ENCODE measurements at regions not wholly inside any gene's neighbourhood (a gene's known extent, or its start where the extent isn't known, plus 50 kb on each side); places are given as distances from the start of the nearest gene placed in this dataset.

- TF ChIP-seq CTCF (IDR thresholded peaks at IDR 0.05; ENCODE audit: low read length) (no peak), EZH2 (IDR thresholded peaks at IDR 0.05; ENCODE audit: borderline replicate concordance, low read length) (no peak)
These were observed 826.5 kb upstream of the PIK3C3 start for GRCh38 chr18:41128545-41128944.
